GM13977 (cell line): ENCODE measurements at regions not wholly inside any gene's neighbourhood (a gene's known extent, or its start where the extent isn't known, plus 50 kb on each side); places are given as distances from the start of the nearest gene placed in this dataset.

ENCODE experiments used
- DNase-seq: peaks from one replicate; pipeline ENCODE4 v3.0.0; 2012; ENCODE audit warnings: low spot score
- in situ Hi-C: fragments of 300-500 bp; cut with MboI; formaldehyde crosslinking; loops from one replicate; pipeline ENCODE4 v1.12.0; 2022; ENCODE audit warnings: low sequenced_read_pairs, low pct_unique_long_range_greater_than_20kb, mixed read lengths, inconsistent platforms; ENCODE audit not compliant: unreplicated experiment
- TF ChIP-seq, protein P1 (sequence below): IDR thresholded peaks from 2 replicates; pipeline ENCODE4 v1.5.1; 2012; ENCODE audit warnings: mild to moderate bottlenecking, control low read depth; ENCODE audit not compliant: insufficient read depth; ENCODE audit errors: extremely low read depth, missing control alignments

DNA sequence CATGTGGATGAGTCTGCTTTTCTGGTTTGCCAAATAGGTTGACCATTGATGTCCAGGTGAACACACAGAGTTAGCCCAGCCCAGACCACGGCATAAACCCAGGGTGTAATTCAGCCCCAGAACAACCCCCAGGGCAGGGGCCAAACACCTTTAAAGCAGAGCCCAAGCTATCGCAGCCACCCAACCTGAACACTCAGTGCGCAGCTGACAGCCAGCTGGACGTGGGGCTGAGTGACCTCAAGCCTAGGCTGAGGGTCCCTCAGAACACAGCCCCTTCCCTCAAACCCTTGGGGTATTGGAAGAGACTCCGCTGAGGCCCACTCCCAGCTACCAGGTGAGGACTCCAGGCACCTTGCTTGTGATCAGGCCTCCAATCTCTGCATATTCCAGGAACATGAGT, 161.5 kb upstream of the NECTIN1 start:
- DNase-seq: no peak
- TF ChIP-seq, protein P1, sequence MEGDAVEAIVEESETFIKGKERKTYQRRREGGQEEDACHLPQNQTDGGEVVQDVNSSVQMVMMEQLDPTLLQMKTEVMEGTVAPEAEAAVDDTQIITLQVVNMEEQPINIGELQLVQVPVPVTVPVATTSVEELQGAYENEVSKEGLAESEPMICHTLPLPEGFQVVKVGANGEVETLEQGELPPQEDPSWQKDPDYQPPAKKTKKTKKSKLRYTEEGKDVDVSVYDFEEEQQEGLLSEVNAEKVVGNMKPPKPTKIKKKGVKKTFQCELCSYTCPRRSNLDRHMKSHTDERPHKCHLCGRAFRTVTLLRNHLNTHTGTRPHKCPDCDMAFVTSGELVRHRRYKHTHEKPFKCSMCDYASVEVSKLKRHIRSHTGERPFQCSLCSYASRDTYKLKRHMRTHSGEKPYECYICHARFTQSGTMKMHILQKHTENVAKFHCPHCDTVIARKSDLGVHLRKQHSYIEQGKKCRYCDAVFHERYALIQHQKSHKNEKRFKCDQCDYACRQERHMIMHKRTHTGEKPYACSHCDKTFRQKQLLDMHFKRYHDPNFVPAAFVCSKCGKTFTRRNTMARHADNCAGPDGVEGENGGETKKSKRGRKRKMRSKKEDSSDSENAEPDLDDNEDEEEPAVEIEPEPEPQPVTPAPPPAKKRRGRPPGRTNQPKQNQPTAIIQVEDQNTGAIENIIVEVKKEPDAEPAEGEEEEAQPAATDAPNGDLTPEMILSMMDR: no peak
- in situ Hi-C loops: no loop called here

DNA sequence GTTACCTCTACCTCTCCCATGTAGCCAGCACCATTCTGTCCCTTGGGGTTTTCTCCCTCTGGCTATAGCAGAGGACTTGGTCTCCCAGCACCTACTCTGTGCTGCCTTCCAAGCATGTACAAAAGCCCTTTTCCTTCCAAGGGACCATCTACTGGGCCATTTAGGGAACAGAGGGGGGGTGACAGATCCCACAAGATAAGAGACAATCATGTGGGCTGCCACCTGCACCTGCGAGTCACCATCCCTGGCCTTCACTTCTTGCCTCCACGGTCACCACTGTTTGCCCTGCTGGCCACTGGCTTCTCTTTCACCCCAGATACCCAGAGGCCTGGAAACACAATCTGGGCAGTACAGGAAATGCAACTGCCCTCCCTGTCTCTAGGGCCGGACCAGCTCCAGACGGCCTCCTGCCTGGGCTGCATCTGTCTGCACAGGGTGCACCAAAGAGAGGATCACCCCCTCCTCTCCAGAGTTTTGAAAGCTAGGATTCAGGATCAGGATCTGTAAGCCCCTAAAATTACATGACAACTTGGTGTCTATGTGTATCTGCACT, 160.8 kb upstream of the NECTIN1 start:
- TF ChIP-seq, protein P1: no peak
- in situ Hi-C loops: no loop called here
- no peak for DNase-seq

DNA sequence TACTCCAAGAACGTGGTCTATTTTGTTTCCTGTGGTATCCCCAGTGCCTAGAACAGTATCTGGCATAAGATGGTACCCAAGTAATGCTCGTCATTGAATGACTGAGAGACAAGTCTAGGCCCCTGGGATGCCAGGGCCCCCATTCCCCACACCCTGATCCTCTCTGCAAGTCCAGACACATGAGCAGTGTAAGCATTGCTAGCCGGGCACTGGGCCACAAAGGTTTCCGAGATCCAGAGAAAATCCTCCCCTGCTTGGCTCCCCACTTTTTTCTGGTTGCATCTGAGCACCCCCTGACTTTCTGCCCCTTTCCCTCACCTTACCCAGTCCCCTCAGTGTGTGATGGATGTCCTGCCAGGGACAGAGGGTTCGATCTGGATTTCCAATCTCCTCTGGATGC, 160.1 kb upstream of the NECTIN1 start:
- TF ChIP-seq, protein P1: no peak
- in situ Hi-C loops: no loop called here

GRCh38 chr11:119888119-119888518, 159.1 kb upstream of the NECTIN1 start:
- DNase-seq: no peak
- TF ChIP-seq, protein P1: no peak
- in situ Hi-C loops: no loop called here

More for the DNA sequence above, 160.1 kb upstream of the NECTIN1 start:
- no peak for DNase-seq

- in situ Hi-C loops: no loop called here
- DNase-seq: no peak
- TF ChIP-seq, protein P1: no peak
These were observed 157.7 kb upstream of the NECTIN1 start for GRCh38 chr11:119886667-119887230.

DNA sequence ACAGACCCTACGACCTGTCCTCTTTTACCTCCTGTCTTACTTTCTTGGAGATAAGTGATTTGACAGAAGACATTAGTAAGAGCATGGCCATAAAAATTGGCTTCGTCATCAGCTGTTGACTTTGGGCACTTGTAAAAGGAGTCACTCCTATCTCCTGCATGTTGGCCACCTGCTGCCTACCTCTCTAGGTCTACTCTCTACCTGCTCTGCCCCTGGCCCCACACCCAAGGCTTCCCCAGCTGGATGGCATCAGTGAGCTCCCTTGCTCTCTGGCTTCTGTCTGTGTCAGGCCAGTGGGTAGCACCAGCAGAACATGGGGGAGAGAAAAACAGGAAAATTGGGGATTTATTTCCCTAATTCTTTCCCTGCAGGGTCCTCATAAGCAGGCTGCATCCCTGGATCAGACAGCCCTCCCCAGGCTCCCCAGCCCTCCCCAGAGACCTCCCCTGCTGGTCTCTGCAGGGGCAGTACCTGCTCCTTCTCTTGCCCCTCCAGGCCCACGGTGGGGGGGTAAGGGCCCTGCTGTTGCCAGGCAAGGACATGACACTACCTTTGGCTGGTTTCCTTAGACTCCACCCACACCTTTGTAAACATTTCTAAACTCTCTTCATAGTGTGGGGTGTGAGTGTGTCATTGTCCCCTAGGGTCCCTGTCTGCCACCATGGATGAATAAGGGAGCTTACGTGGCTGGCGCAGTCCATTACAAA, 157.0 kb upstream of the NECTIN1 start:
- TF ChIP-seq, protein P1: no peak
- in situ Hi-C loops: no loop called here

More for the DNA sequence above, 157.0 kb upstream of the NECTIN1 start:
- no peak for DNase-seq
